MM.1S (cell line): ENCODE measurements at regions not wholly inside any gene's neighbourhood (a gene's known extent, or its start where the extent isn't known, plus 50 kb on each side); places are given as distances from the start of the nearest gene placed in this dataset.

Experiments
- DNase-seq: peaks from one replicate; pipeline ENCODE4 v3.0.0-alpha.2; 2015
- H2AFZ ChIP-seq: fragments of 300-600 bp; sonication (generic); 2 replicates; pipeline ENCODE4 v1.6.0; 2016; ENCODE audit warnings: antibody characterized with exemption, low read length
- H3F3A ChIP-seq: fragments of 300-600 bp; sonication (generic); 2 replicates; pipeline ENCODE4 v1.6.1; 2016; ENCODE audit warnings: mild to moderate bottlenecking, antibody characterized with exemption, low read length, moderate library complexity, mixed read lengths; ENCODE audit not compliant: insufficient read depth
- H3K27ac ChIP-seq: fragments of 300-600 bp; sonication (generic); 2 replicates; pipeline ENCODE4 v1.5.1; 2016; ENCODE audit warnings: mild to moderate bottlenecking, low read length
- H3K27me3 ChIP-seq: fragments of 300-600 bp; sonication (generic); replicated peaks from 2 replicates; pipeline ENCODE4 v1.6.0; 2016; ENCODE audit warnings: low read length; ENCODE audit not compliant: insufficient read depth
- H3K36me3 ChIP-seq: fragments of 300-600 bp; sonication (generic); replicated peaks from 2 replicates; pipeline ENCODE4 v1.6.1; 2016; ENCODE audit warnings: mild to moderate bottlenecking, low read length, mixed read lengths; ENCODE audit not compliant: insufficient read depth
- H3K4me1 ChIP-seq: fragments of 300-600 bp; sonication (generic); 2 replicates; pipeline ENCODE4 v1.6.1; 2016; ENCODE audit warnings: low read length, mixed read lengths
- H3K4me2 ChIP-seq: fragments of 300-600 bp; sonication (generic); 2 replicates; pipeline ENCODE4 v1.6.0; 2016; ENCODE audit warnings: low read depth, low read length
- H3K4me3 ChIP-seq: fragments of 300-600 bp; sonication (generic); 2 replicates; pipeline ENCODE4 v1.5.1; 2016; ENCODE audit warnings: low read length, mixed read lengths
- H3K79me2 ChIP-seq: fragments of 300-600 bp; sonication (generic); 2 replicates; pipeline ENCODE4 v1.6.1; 2016; ENCODE audit warnings: mixed run types, low read length, mixed read lengths
- H3K9ac ChIP-seq: fragments of 300-600 bp; sonication (generic); 2 replicates; pipeline ENCODE4 v1.6.1; 2016; ENCODE audit warnings: low read length, mixed read lengths
- H3K9me2 ChIP-seq: fragments of 300-600 bp; sonication (generic); replicated peaks from 2 replicates; pipeline ENCODE4 v1.6.1; 2016; ENCODE audit warnings: mild to moderate bottlenecking, low read length, mixed read lengths; ENCODE audit not compliant: insufficient read depth
- H3K9me3 ChIP-seq: fragments of 300-600 bp; sonication (generic); replicated peaks from 2 replicates; pipeline ENCODE4 v1.6.1; 2016; ENCODE audit warnings: mild to moderate bottlenecking, low read length, mixed read lengths; ENCODE audit not compliant: insufficient read depth
- H4K20me1 ChIP-seq: fragments of 300-600 bp; sonication (generic); 2 replicates; pipeline ENCODE4 v1.6.1; 2016; ENCODE audit warnings: mild to moderate bottlenecking, low read length, moderate library complexity, mixed read lengths; ENCODE audit not compliant: insufficient read depth
- CTCF ChIP-seq: fragments of 300-600 bp; sonication (generic); IDR thresholded peaks from 2 replicates; pipeline ENCODE4 v1.5.1; 2016; ENCODE audit warnings: antibody characterized with exemption, low read length, mixed read lengths
- EZH2 ChIP-seq: fragments of 300-600 bp; sonication (generic); optimal IDR thresholded peaks from 2 replicates; pipeline ENCODE3; 2017; ENCODE audit warnings: low read depth, mild to moderate bottlenecking, antibody characterized with exemption, low read length, mixed read lengths
- EZH2phosphoT487 ChIP-seq: fragments of 300-600 bp; sonication (generic); IDR thresholded peaks from 2 replicates; pipeline ENCODE4 v1.6.1; 2018; ENCODE audit warnings: antibody characterized with exemption, low read length

DNA sequence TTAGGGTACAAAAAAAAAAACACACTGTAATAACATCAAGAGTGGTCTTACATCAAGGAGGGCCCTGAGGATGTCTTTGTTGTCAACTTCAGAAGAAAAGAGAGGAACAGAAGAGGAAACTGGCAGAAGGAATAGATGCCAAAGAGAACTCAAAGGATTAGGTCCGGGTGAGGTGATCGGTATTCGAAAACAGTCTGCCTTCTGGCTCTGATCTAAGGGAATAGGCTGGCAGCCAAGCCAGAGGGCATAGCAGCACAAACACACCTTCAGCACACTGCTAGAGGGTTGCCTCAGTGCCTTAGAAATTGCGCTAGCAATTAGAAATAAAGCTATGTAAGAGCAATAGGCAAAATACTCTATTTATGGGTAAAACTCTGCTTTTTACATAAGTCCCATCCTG lies 91.4 kb upstream of the TTC29 start:
- no peak for DNase-seq
- H3K9ac ChIP-seq: no peak overlapping the region
- no peak overlapping the region for H3K4me2 ChIP-seq
- no peak overlapping the region for H3K27ac ChIP-seq
- no peaks in the 10 kb centered on the region for H3K27me3 ChIP-seq
- no peak overlapping the region for H2AFZ ChIP-seq
- H3K36me3 ChIP-seq: no peaks in the 10 kb centered on the region
- no peaks in the 10 kb centered on the region for H3K9me3 ChIP-seq
- no peaks in the 10 kb centered on the region for H4K20me1 ChIP-seq
- no peaks in the 10 kb centered on the region for H3K79me2 ChIP-seq
- no peak overlapping the region for H3K4me3 ChIP-seq
- no peak for TF ChIP-seq CTCF
- no peak for TF ChIP-seq EZH2
- TF ChIP-seq EZH2phosphoT487: no peak
- H3F3A ChIP-seq: no peaks in the 10 kb centered on the region
- H3K4me1 ChIP-seq: no peaks in the 10 kb centered on the region
- no peaks in the 10 kb centered on the region for H3K9me2 ChIP-seq

DNA sequence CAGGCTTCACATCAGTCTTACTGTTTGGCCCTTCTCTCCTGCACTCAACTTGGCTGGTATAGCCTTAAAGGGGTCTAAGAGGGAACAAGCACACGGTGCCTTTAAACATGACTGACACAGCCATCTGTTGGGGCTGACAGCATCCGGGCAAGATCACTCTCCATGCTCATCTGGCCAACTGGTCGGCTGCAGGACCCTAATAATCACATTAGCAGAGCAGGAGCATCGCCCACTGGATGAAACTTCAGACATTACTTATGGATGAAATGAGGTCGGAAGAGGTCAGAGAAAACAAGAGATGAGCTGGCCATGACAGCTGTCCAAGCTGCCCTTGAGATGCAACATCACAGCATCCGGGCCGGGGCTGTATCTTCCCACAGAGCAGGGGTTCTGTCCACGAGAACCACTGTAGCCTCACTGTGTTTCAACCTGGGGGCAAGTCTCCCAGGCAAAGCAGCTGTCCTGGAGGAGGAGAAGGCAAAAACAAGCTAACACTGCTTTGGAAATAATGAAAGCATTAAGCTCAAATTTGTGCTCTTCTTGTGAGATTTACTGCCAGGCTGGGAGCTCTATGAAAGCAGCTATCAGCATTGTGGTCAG lies 94.4 kb upstream of the TTC29 start:
- Histone ChIP-seq H3K79me2 (no peaks in the 10 kb centered on the region), H3K4me3 (no peak overlapping the region), H3F3A (no peaks in the 10 kb centered on the region), H3K4me2 (no peak overlapping the region), H3K27me3 (no peaks in the 10 kb centered on the region), H3K9ac (no peak overlapping the region), H3K9me2 (no peaks in the 10 kb centered on the region), H3K9me3 (no peaks in the 10 kb centered on the region), H4K20me1 (no peaks in the 10 kb centered on the region), H2AFZ (no peak overlapping the region), H3K4me1 (no peaks in the 10 kb centered on the region), H3K36me3 (no peaks in the 10 kb centered on the region), H3K27ac (no peak overlapping the region)
- DNase-seq: no peak
- no peak for TF ChIP-seq CTCF
- no peak for TF ChIP-seq EZH2phosphoT487
- no peak for TF ChIP-seq EZH2

DNA sequence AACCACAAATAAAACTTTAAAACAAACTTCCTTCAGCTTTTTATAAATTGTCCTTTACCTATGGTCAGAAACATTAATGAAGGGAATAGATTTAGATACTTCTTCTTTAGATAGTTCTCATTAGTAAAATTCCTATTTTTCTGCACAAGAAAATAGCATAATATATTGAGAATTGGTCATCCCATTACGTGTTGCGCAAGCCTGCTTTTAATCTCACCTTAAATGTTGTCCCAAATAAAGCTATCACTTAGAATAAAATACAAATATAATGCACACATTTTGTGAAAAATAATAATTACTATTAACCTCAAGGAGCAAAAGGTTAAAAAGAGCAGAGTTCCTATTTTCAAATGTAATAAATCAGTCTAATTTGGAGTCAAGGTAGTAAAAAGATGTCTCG lies 95.2 kb upstream of the TTC29 start:
- Histone ChIP-seq H3K27me3 (no peaks in the 10 kb centered on the region), H3K4me1 (no peaks in the 10 kb centered on the region), H3K27ac (no peak overlapping the region), H3K4me2 (no peak overlapping the region), H3K9me2 (no peaks in the 10 kb centered on the region), H3K4me3 (no peak overlapping the region), H3K9ac (no peak overlapping the region), H2AFZ (no peak overlapping the region), H3K9me3 (no peaks in the 10 kb centered on the region), H3F3A (no peaks in the 10 kb centered on the region), H3K79me2 (no peaks in the 10 kb centered on the region), H3K36me3 (no peaks in the 10 kb centered on the region), H4K20me1 (no peaks in the 10 kb centered on the region)
- no peak for DNase-seq
- TF ChIP-seq CTCF (no peak), EZH2 (no peak), EZH2phosphoT487 (no peak)
